NCI-H2196 treated with DMSO at 0.1 percent for 48 hours (cell line): ENCODE measurements at regions not wholly inside any gene's neighbourhood (a gene's known extent, or its start where the extent isn't known, plus 50 kb on each side); places are given as distances from the start of the nearest gene placed in this dataset.

Experiments used
- DNase-seq: peaks from one replicate; lab custom pipeline; 2025; ENCODE audit not compliant: unreplicated experiment; lab: John Stamatoyannopoulos, UW

- DNase-seq: no peak
These were observed 123.0 kb upstream of the KCNN2 start for GRCh38 chr5:114238771-114239313.

GRCh38 chr5:114243281-114243971, 118.4 kb upstream of the KCNN2 start:
- no peak for DNase-seq

- no peak for DNase-seq
These were observed 117.9 kb upstream of the KCNN2 start for GRCh38 chr5:114243972-114244317.

- no peak for DNase-seq
These were observed 112.0 kb upstream of the KCNN2 start for GRCh38 chr5:114249823-114250222.

GRCh38 chr5:114250536-114250935, 111.3 kb upstream of the KCNN2 start:
- no peak for DNase-seq

GRCh38 chr5:114252226-114252625, 109.6 kb upstream of the KCNN2 start:
- no peak for DNase-seq

GRCh38 chr5:114255260-114255659, 106.6 kb upstream of the KCNN2 start:
- no peak for DNase-seq

GRCh38 chr5:114261989-114262388, 99.9 kb upstream of the KCNN2 start:
- DNase-seq: no peak

- DNase-seq: no peak
These were observed 96.3 kb upstream of the KCNN2 start for GRCh38 chr5:114265432-114266060.

- DNase-seq: no peak
These were observed 95.5 kb upstream of the KCNN2 start for GRCh38 chr5:114266374-114266773.

- DNase-seq: no peak
These were observed 65.7 kb upstream of the KCNN2 start for GRCh38 chr5:114296191-114296590.

GRCh38 chr5:114297915-114298314, 64.0 kb upstream of the KCNN2 start:
- no peak for DNase-seq

GRCh38 chr5:114305402-114306207, 56.3 kb upstream of the KCNN2 start:
- no peak for DNase-seq

- no peak for DNase-seq
These were observed 53.9 kb upstream of the KCNN2 start for GRCh38 chr5:114308017-114308416.

- no peak for DNase-seq
These were observed 53.4 kb upstream of the KCNN2 start for GRCh38 chr5:114308508-114308907.

GRCh38 chr5:114310666-114311065, 51.2 kb upstream of the KCNN2 start:
- DNase-seq: no peak

- no peak for DNase-seq
These were observed 50.6 kb upstream of the KCNN2 start for GRCh38 chr5:114311281-114311680.

GRCh38 chr5:114311968-114312367, 49.9 kb upstream of the KCNN2 start:
- DNase-seq: no peak
